Liver (tissue), 3 donors: ENCODE measurements at regions not wholly inside any gene's neighbourhood (a gene's known extent, or its start where the extent isn't known, plus 50 kb on each side); places are given as distances from the start of the nearest gene placed in this dataset.

Experiments used
- ATF3 ChIP-seq: IDR thresholded peaks from 2 replicates; pipeline ENCODE4 v1.6.1; 2016; ENCODE audit warnings: antibody characterized with exemption
- CTCF ChIP-seq: fragments of 150-350 bp; IDR thresholded peaks from 2 replicates; pipeline ENCODE4 v1.5.1; 2017; ENCODE audit warnings: improper control_type of control experiment, low read depth, low read length; ENCODE audit not compliant: missing input control
- donor health status: healthy.
- donor health status: healthy.

GRCh38 chr2:22748909-22749308, 636.1 kb upstream of the KLHL29 start:
- TF ChIP-seq ATF3 (no peak), CTCF (no peak)
